CD8-positive, alpha-beta memory T cell (primary cell): ENCODE measurements at regions not wholly inside any gene's neighbourhood (a gene's known extent, or its start where the extent isn't known, plus 50 kb on each side); places are given as distances from the start of the nearest gene placed in this dataset.
A peak's percentile ranks its signal among the peaks of the same experiment; 100 is the strongest.

Experiments
- CTCF ChIA-PET: fragments of 350-600 bp; sonication (Branson Sonifier 250); formaldehyde crosslinking; loops from one replicate; lab custom pipeline; 2021; ENCODE audit warnings: antibody characterized with exemption; lab: Charles Lee
- POLR2A ChIA-PET: fragments of 350-600 bp; sonication (Branson Sonifier 250); formaldehyde crosslinking; loops from one replicate; lab custom pipeline; 2021; ENCODE audit warnings: antibody characterized with exemption; lab: Charles Lee
- DNase-seq, 5 donors: peaks; one replicate each; pipeline versions ENCODE4 v3.0.0 to v3.0.0-alpha.2; 2020 to 2022; ENCODE audit warnings: mixed read lengths in 1 of 5
- H3K27ac ChIP-seq: one replicate; pipeline ENCODE4 v1.7.0; 2013; ENCODE audit warnings: low read depth, mild to moderate bottlenecking, low read length, moderate library complexity
- H3K27me3 ChIP-seq: 2 replicates; pipeline ENCODE4 v1.7.0; 2013; ENCODE audit warnings: low read length, mild to moderate bottlenecking; ENCODE audit not compliant: insufficient read depth, poor library complexity, severe bottlenecking
- H3K36me3 ChIP-seq: 2 replicates; pipeline ENCODE4 v1.7.0; 2013; ENCODE audit warnings: mild to moderate bottlenecking, low read length, moderate library complexity; ENCODE audit not compliant: insufficient read depth
- H3K4me1 ChIP-seq: 2 replicates; pipeline ENCODE4 v1.7.0; 2013; ENCODE audit warnings: mild to moderate bottlenecking, low read length, moderate library complexity; ENCODE audit not compliant: insufficient read depth
- H3K4me3 ChIP-seq: 2 replicates; pipeline ENCODE4 v1.7.0; 2013; ENCODE audit warnings: mild to moderate bottlenecking, low read length
- H3K9me3 ChIP-seq: 2 replicates; pipeline ENCODE4 v1.7.0; 2013; ENCODE audit warnings: mild to moderate bottlenecking, low read length
- H3K27ac Mint-ChIP-seq, 8 donors: one replicate each; pipeline ENCODE4 v1.8.0; 2020 to 2021; ENCODE audit warnings: mixed read lengths in 8 of 8, mild to moderate bottlenecking in 6 of 8, inconsistent platforms in 3 of 8, moderate library complexity in 3 of 8
- H3K27me3 Mint-ChIP-seq, 2 donors: one replicate each; pipeline ENCODE4 v1.8.0; 2020 to 2021; ENCODE audit warnings: mixed read lengths in 2 of 2, mild to moderate bottlenecking in 1 of 2, moderate library complexity in 1 of 2
- H3K36me3 Mint-ChIP-seq, 3 donors: one replicate each; pipeline ENCODE4 v1.8.0; 2020 to 2021; ENCODE audit warnings: mixed read lengths in 3 of 3, inconsistent platforms in 1 of 3, mild to moderate bottlenecking in 1 of 3
- H3K4me1 Mint-ChIP-seq, 3 donors: one replicate each; pipeline ENCODE4 v1.8.0; 2020 to 2021; ENCODE audit warnings: mixed read lengths in 3 of 3, inconsistent platforms in 1 of 3, mild to moderate bottlenecking in 1 of 3
- H3K4me3 Mint-ChIP-seq, 7 donors: one replicate each; pipeline ENCODE4 v1.8.0; 2020 to 2021; ENCODE audit warnings: mixed read lengths in 7 of 7, mild to moderate bottlenecking in 6 of 7, moderate library complexity in 4 of 7, inconsistent platforms in 2 of 7
- H3K9me3 Mint-ChIP-seq, 5 donors: one replicate each; pipeline ENCODE4 v1.8.0; 2020 to 2022; ENCODE audit warnings: mixed read lengths in 5 of 5, mild to moderate bottlenecking in 3 of 5, moderate library complexity in 2 of 5, inconsistent platforms in 1 of 5

DNA sequence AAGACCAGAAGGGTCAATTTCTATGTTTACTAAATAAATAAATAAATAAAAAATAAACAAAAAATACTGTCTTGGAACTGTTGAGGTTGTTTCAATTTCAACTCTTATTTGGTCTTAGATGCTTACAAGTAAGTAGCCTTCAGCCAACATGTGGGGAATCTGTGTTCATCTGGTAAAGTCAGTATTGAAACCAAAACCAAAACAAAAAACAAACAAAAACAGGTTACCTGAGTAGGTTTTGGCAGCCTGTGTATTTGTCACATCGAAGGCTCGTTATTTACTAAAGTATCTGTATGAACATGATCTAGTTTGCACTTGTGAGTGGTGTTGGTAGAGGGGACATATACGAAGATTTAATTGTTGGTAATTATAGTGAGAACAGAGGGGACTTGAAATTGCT, 471.5 kb downstream of the SLITRK5 start:
- Mint-ChIP-seq H3K27me3 (peaks cover 0 to 2% of the 10 kb centered on the region in 2 donors), H3K4me1 (peaks cover 0 to 9% (median 2%) of the 10 kb centered on the region in 3 donors), H3K36me3 (peaks cover 0 to 5% (median 0%) of the 10 kb centered on the region in 3 donors), H3K9me3 (peaks cover under 1 to 6% (median 3%) of the 10 kb centered on the region in 5 donors), H3K4me3 (peak overlapping the region; percentile 31 to 81 (median 68)), H3K27ac (peak overlapping the region in 4 of 8 donors; percentile 61 to 85 (median 68))
- no peaks in the 10 kb centered on the region for H3K36me3 ChIP-seq
- POLR2A ChIA-PET = no interaction called here
- DNase-seq = no peak
- no peaks in the 10 kb centered on the region for H3K9me3 ChIP-seq
- H3K27me3 ChIP-seq = no peaks in the 10 kb centered on the region
- H3K27ac ChIP-seq = no peak overlapping the region
- H3K4me3 ChIP-seq = no peak overlapping the region
- no peaks in the 10 kb centered on the region for H3K4me1 ChIP-seq
- CTCF ChIA-PET = no interaction called here

DNA sequence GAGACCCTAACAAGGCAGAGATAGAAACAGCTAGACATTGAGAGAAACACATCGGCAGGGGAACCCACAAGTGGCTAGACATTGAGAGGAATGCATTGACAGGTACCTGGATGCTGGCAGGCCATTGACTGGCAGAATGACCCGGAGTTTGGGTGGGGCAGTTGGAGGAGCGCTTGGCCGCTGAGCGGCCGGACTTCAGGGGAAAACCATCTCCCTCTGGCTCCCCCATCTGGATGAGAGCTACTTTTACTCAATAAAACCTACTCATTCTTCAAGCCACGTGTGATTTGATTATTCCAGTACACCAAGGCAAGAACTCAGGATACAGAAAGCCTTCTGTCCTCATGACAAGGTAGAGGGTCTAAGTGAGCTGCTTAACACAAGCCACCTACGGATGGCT, 473.4 kb downstream of the SLITRK5 start:
- Mint-ChIP-seq H3K27ac (no peak overlapping the region), H3K4me1 (peaks cover 0 to 9% (median 2%) of the 10 kb centered on the region in 3 donors), H3K27me3 (peaks cover 0 to 2% of the 10 kb centered on the region in 2 donors), H3K4me3 (no peak overlapping the region), H3K36me3 (peaks cover 0 to 5% (median 0%) of the 10 kb centered on the region in 3 donors), H3K9me3 (peaks cover 1 to 7% (median 3%) of the 10 kb centered on the region in 5 donors)
- Histone ChIP-seq H3K27me3 (no peaks in the 10 kb centered on the region), H3K27ac (no peak overlapping the region), H3K4me3 (no peak overlapping the region), H3K9me3 (no peaks in the 10 kb centered on the region), H3K36me3 (no peaks in the 10 kb centered on the region), H3K4me1 (no peaks in the 10 kb centered on the region)
- POLR2A ChIA-PET = no interaction called here
- CTCF ChIA-PET = no interaction called here
- no peak for DNase-seq

DNA sequence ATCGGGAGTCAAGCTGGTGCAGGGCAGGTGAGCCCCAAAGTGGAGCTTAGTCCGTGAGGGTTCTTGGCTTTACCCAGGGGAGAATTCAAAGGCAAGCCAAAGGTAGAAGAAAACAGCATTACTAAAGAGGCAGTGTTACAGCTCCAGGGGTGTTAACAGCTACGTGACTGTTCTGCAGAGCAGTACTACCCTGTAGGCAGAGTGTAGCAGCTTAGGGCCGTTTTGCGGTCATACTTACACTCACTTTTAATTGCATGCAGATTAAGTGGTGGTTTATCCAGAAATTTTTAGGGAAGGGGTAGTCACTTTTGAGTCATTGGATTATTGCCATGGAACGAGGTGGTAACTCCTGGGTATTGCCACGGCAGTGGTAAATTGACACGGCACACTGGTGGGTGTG, 482.2 kb downstream of the SLITRK5 start:
- Mint-ChIP-seq H3K9me3 (peaks cover 0 to 8% (median 4%) of the 10 kb centered on the region in 5 donors), H3K36me3 (peaks cover 0 to 5% (median 0%) of the 10 kb centered on the region in 3 donors), H3K27ac (no peak overlapping the region), H3K27me3 (no peaks in the 10 kb centered on the region), H3K4me1 (no peaks in the 10 kb centered on the region), H3K4me3 (no peak overlapping the region)
- DNase-seq = no peak
- Histone ChIP-seq H3K27me3 (no peaks in the 10 kb centered on the region), H3K9me3 (no peaks in the 10 kb centered on the region), H3K4me3 (no peak overlapping the region), H3K4me1 (no peaks in the 10 kb centered on the region), H3K27ac (no peak overlapping the region), H3K36me3 (no peaks in the 10 kb centered on the region)
- ChIA-PET CTCF (no interaction called here), POLR2A (no interaction called here)

DNA sequence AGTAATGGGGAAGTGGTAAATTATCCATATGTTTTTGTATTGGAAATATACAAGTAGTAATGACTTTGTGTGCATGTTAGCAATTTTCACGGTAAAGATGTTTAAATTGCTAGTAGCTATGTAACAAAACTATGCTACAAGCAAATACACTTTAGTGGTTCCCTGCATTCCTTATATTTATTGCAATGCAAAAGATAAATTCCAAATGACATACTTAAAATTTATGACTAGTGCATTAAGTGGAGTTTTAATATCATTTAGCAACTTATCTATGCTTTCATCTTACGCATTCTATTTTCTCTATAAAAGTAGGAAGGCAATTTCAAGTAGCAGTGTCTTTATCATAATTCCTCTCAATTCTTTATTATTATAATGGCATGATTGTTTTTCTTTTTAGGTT, 482.8 kb downstream of the SLITRK5 start:
- Histone ChIP-seq H3K9me3 (no peaks in the 10 kb centered on the region), H3K4me1 (no peaks in the 10 kb centered on the region), H3K27ac (no peak overlapping the region), H3K27me3 (no peaks in the 10 kb centered on the region), H3K4me3 (no peak overlapping the region), H3K36me3 (no peaks in the 10 kb centered on the region)
- CTCF ChIA-PET = no interaction called here
- Mint-ChIP-seq H3K27me3 (no peaks in the 10 kb centered on the region), H3K27ac (no peak overlapping the region), H3K36me3 (peaks cover 0 to 5% (median 0%) of the 10 kb centered on the region in 3 donors), H3K4me3 (no peak overlapping the region), H3K9me3 (peaks cover 0 to 9% (median 2%) of the 10 kb centered on the region in 5 donors), H3K4me1 (no peaks in the 10 kb centered on the region)
- DNase-seq = no peak
- POLR2A ChIA-PET = no interaction called here

DNA sequence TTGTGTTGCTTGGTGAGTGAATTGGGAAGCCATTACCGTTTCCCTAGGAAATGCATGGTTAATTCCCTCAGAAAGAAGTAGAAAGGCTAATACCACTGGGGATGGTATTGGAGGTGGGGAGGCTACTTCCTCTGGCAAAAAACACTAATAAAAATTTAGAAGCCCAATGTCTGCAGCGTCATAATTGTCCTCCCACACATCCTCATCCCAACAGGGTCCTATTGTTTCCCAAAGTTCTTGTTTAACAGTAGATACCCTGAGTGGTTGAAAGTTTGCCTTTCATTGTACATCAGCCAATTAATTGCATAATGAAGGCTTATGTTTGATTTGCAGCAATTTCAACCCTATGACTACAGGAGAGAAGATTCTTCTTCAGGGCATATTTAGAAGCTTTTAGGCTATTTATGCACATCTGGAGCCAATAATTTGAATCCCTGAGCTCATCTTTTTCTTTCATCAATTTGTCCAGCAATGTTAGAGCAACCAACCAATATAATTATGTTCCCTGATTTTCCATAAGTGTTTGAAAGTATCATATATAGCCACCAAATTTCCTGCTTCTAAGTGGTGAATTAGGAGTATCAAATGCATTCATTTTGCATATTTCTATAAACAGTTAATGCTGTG, 491.0 kb downstream of the SLITRK5 start:
- Histone ChIP-seq H3K27ac (no peak overlapping the region), H3K4me1 (no peaks in the 10 kb centered on the region), H3K27me3 (no peaks in the 10 kb centered on the region), H3K9me3 (no peaks in the 10 kb centered on the region), H3K36me3 (no peaks in the 10 kb centered on the region), H3K4me3 (no peak overlapping the region)
- H3K4me1 Mint-ChIP-seq = no peaks in the 10 kb centered on the region
- no peak overlapping the region for H3K4me3 Mint-ChIP-seq
- no peak overlapping the region for H3K27ac Mint-ChIP-seq
- POLR2A ChIA-PET = no interaction called here
- no peak for DNase-seq
- CTCF ChIA-PET = no interaction called here
- peaks cover 5 to 18% (median 8%) of the 10 kb centered on the region in 5 donors for H3K9me3 Mint-ChIP-seq
- no peaks in the 10 kb centered on the region for H3K27me3 Mint-ChIP-seq
- H3K36me3 Mint-ChIP-seq = peaks cover 0 to 5% (median 0%) of the 10 kb centered on the region in 3 donors

DNA sequence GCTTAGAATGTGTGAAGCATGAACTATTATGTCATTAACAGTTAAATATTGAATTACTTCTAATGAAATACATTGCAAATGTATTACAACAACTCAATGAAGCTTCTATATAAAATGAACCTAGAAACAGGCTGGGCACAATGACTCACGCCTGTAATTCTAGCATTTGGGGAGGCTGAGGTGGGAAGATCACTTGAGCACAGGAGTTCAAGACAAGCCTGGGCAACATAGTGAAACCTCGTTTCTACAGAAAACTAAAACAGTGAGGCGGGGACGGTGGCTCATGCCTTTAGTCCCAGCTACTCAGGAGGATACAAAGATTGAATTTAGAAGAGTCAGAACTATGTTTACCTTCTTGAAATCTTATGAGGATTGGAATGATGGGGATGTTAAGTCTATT, 505.1 kb downstream of the SLITRK5 start:
- Mint-ChIP-seq H3K4me3 (no peak overlapping the region), H3K27me3 (no peaks in the 10 kb centered on the region), H3K4me1 (no peaks in the 10 kb centered on the region), H3K9me3 (peaks cover 2 to 40% (median 3%) of the 10 kb centered on the region in 5 donors), H3K27ac (no peak overlapping the region), H3K36me3 (no peaks in the 10 kb centered on the region)
- Histone ChIP-seq H3K9me3 (no peaks in the 10 kb centered on the region), H3K4me1 (no peaks in the 10 kb centered on the region), H3K36me3 (no peaks in the 10 kb centered on the region), H3K4me3 (no peak overlapping the region), H3K27me3 (no peaks in the 10 kb centered on the region), H3K27ac (no peak overlapping the region)
- ChIA-PET POLR2A (no interaction called here), CTCF (no interaction called here)
- DNase-seq = no peak

DNA sequence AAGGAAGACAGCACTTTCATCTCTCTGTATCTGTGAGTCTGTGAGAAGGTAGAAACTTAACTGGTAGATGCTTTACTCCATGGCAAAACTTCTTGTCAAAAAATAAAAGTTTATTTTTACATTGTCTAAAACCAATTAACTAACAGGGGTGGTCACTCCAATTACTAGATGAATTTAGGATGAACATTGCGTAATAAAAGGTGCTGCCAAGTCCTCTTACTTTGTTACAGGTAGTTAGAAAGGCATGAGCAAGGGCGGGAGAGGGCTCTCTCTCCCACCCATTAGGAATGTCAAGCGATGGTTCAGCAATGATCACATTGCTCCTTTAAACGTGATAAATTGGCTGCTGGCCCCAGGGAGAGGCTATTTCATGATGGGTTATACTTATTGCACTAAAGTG, 512.3 kb downstream of the SLITRK5 start:
- no peaks in the 10 kb centered on the region for H3K9me3 ChIP-seq
- H3K27ac Mint-ChIP-seq = no peak overlapping the region
- POLR2A ChIA-PET = no interaction called here
- no peak for DNase-seq
- no peaks in the 10 kb centered on the region for H3K36me3 ChIP-seq
- H3K4me3 Mint-ChIP-seq = no peak overlapping the region
- no peak overlapping the region for H3K27ac ChIP-seq
- no peaks in the 10 kb centered on the region for H3K4me1 ChIP-seq
- H3K4me1 Mint-ChIP-seq = no peaks in the 10 kb centered on the region
- no peak overlapping the region for H3K4me3 ChIP-seq
- no peaks in the 10 kb centered on the region for H3K27me3 Mint-ChIP-seq
- CTCF ChIA-PET = no interaction called here
- peaks cover 0 to 17% (median 5%) of the 10 kb centered on the region in 5 donors for H3K9me3 Mint-ChIP-seq
- no peaks in the 10 kb centered on the region for H3K27me3 ChIP-seq
- no peaks in the 10 kb centered on the region for H3K36me3 Mint-ChIP-seq

DNA sequence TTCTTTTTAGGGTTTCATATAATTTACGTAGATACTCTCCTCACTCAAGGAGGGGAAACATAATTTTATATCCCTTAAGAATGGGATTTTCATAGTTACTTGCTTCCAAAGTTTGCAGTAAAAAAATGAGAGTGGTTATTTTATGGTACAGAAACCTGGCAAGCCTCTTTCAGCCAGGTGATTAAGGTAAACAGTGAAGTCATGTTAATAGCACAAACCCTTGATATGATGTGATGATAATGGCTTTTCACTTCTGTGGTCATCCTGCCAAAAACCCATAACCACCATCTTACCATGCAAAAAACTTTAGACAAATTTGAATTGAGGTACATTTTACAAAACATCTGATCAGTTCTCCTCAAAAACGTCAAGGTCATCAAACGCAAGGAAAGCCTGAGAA, 517.8 kb downstream of the SLITRK5 start:
- H3K27me3 ChIP-seq = no peaks in the 10 kb centered on the region

More for the DNA sequence above, 517.8 kb downstream of the SLITRK5 start:
- no peak overlapping the region for H3K27ac Mint-ChIP-seq
- CTCF ChIA-PET = no interaction called here
- Histone ChIP-seq H3K27ac (no peak overlapping the region), H3K9me3 (no peaks in the 10 kb centered on the region), H3K4me3 (no peak overlapping the region), H3K36me3 (no peaks in the 10 kb centered on the region), H3K4me1 (no peaks in the 10 kb centered on the region)
- no peaks in the 10 kb centered on the region for H3K4me1 Mint-ChIP-seq
- H3K27me3 Mint-ChIP-seq = no peaks in the 10 kb centered on the region
- no peak for DNase-seq
- POLR2A ChIA-PET = no interaction called here
- H3K4me3 Mint-ChIP-seq = no peak overlapping the region
- peaks cover 0 to 6% (median 0%) of the 10 kb centered on the region in 3 donors for H3K36me3 Mint-ChIP-seq
- H3K9me3 Mint-ChIP-seq = peaks cover 0 to 12% (median 10%) of the 10 kb centered on the region in 5 donors
